ENCODE measurements at regions not wholly inside any gene's neighbourhood (a gene's known extent, or its start where the extent isn't known, plus 50 kb on each side); places are given as distances from the start of the nearest gene placed in this dataset.

GRCh38 chr3:159892171-159892795 is 96.4 kb upstream of the IL12A start:
- TF ChIP-seq CTCF (IDR thresholded peaks at IDR 0.05 in 8 of 11, conservative IDR thresholded peaks at IDR 0.05 in 3 of 11) (no peak), POLR2A (IDR thresholded peaks at IDR 0.05) (no peak)

All from spleen (tissue), 7 donors.